NCI-H82 (cell line): ENCODE measurements at regions not wholly inside any gene's neighbourhood (a gene's known extent, or its start where the extent isn't known, plus 50 kb on each side); places are given as distances from the start of the nearest gene placed in this dataset.
A peak's percentile ranks its signal among the peaks of the same experiment; 100 is the strongest.

Experiments
- DNase-seq: peaks from one replicate; lab custom pipeline; 2025; lab: John Stamatoyannopoulos, UW

GRCh38 chr1:5497503-5497902, 494.7 kb downstream of the NPHP4 start:
- DNase-seq = no peak

GRCh38 chr1:5495596-5496410, 496.4 kb downstream of the NPHP4 start:
- no peak for DNase-seq

- no peak for DNase-seq
These were observed 497.7 kb downstream of the NPHP4 start for GRCh38 chr1:5494518-5494917.

GRCh38 chr1:5493851-5494311, 498.3 kb downstream of the NPHP4 start:
- no peak for DNase-seq

GRCh38 chr1:5493275-5493674, 498.9 kb downstream of the NPHP4 start:
- DNase-seq = no peak

GRCh38 chr1:5492846-5493245, 499.4 kb downstream of the NPHP4 start:
- no peak for DNase-seq

- DNase-seq = no peak
These were observed 500.9 kb downstream of the NPHP4 start for GRCh38 chr1:5491207-5491904.

- DNase-seq = no peak
These were observed 501.6 kb downstream of the NPHP4 start for GRCh38 chr1:5490635-5491034.

- DNase-seq = no peak
These were observed 503.8 kb downstream of the NPHP4 start for GRCh38 chr1:5488448-5488847.

- no peak for DNase-seq
These were observed 506.1 kb downstream of the NPHP4 start for GRCh38 chr1:5485968-5486696.

- no peak for DNase-seq
These were observed 506.8 kb downstream of the NPHP4 start for GRCh38 chr1:5485436-5485835.

- no peak for DNase-seq
These were observed 507.6 kb downstream of the NPHP4 start for GRCh38 chr1:5484451-5485165.

GRCh38 chr1:5481889-5482288, 510.3 kb downstream of the NPHP4 start:
- DNase-seq = peak; percentile 65

GRCh38 chr1:5480906-5481305, 511.3 kb downstream of the NPHP4 start:
- no peak for DNase-seq

- DNase-seq = no peak
These were observed 512.2 kb downstream of the NPHP4 start for GRCh38 chr1:5479876-5480646.

- no peak for DNase-seq
These were observed 513.3 kb downstream of the NPHP4 start for GRCh38 chr1:5478961-5479360.

- no peak for DNase-seq
These were observed 514.0 kb downstream of the NPHP4 start for GRCh38 chr1:5478156-5478695.

- DNase-seq = no peak
These were observed 514.5 kb downstream of the NPHP4 start for GRCh38 chr1:5477716-5478115.

GRCh38 chr1:5475572-5475971, 516.7 kb downstream of the NPHP4 start:
- no peak for DNase-seq

- no peak for DNase-seq
These were observed 519.0 kb downstream of the NPHP4 start for GRCh38 chr1:5473268-5473667.

- no peak for DNase-seq
These were observed 525.7 kb downstream of the NPHP4 start for GRCh38 chr1:5466487-5466886.
